Peyer's patch (tissue), 4 donors: ENCODE measurements at regions not wholly inside any gene's neighbourhood (a gene's known extent, or its start where the extent isn't known, plus 50 kb on each side); places are given as distances from the start of the nearest gene placed in this dataset.

ENCODE experiments used
- CTCF ChIP-seq, 6 experiments: fragments of 450-650 bp in 4 of 6; fragments of 200-600 bp in 2 of 6; sonication (generic) in 1 of 6; IDR thresholded peaks; one replicate each; pipeline ENCODE4 v1.5.1; 2017 to 2019; ENCODE audit warnings: antibody characterized with exemption in 6 of 6, mild to moderate bottlenecking in 3 of 6, moderate library complexity in 1 of 6
- POLR2A ChIP-seq, 2 donors: fragments of 450-650 bp; IDR thresholded peaks; one replicate each; pipeline ENCODE4 v1.5.1; 2017; ENCODE audit warnings: antibody characterized with exemption in 2 of 2, mild to moderate bottlenecking in 2 of 2, moderate library complexity in 2 of 2

GRCh38 chr13:44629465-44630183 lies 53.5 kb upstream of the TSC22D1 start:
- TF ChIP-seq CTCF (IDR thresholded peaks at IDR 0.05): no peak
- TF ChIP-seq POLR2A (IDR thresholded peaks at IDR 0.05): no peak
